Smooth muscle cell (in vitro differentiated cells): ENCODE measurements at regions not wholly inside any gene's neighbourhood (a gene's known extent, or its start where the extent isn't known, plus 50 kb on each side); places are given as distances from the start of the nearest gene placed in this dataset.

Experiments
- DNase-seq: peaks from one replicate; lab custom pipeline; 2025; ENCODE audit not compliant: unreplicated experiment; lab: John Stamatoyannopoulos, UW
- H2AFZ ChIP-seq: fragments of 200-600 bp; sonication (generic); 2 replicates; pipeline ENCODE4 v1.6.0; 2016; ENCODE audit warnings: antibody characterized with exemption, low read depth, mild to moderate bottlenecking
- H3F3A ChIP-seq: fragments of 200-600 bp; sonication (generic); 2 replicates; pipeline ENCODE4 v1.6.0; 2017; ENCODE audit warnings: antibody characterized with exemption, low read depth
- H3K27ac ChIP-seq: fragments of 200-600 bp; sonication (generic); 2 replicates; pipeline ENCODE4 v1.5.1; 2016; ENCODE audit warnings: low read depth, mild to moderate bottlenecking
- H3K27me3 ChIP-seq: fragments of 200-600 bp; sonication (generic); 2 replicates; pipeline ENCODE4 v1.6.1; 2016; ENCODE audit warnings: low read depth, mild to moderate bottlenecking
- H3K36me3 ChIP-seq: fragments of 200-600 bp; sonication (generic); 2 replicates; pipeline ENCODE4 v1.5.1; 2016; ENCODE audit warnings: low read depth
- H3K4me1 ChIP-seq: fragments of 200-600 bp; sonication (generic); 2 replicates; pipeline ENCODE4 v1.5.1; 2016; ENCODE audit warnings: low read depth
- H3K4me2 ChIP-seq: fragments of 200-600 bp; sonication (generic); 2 replicates; pipeline ENCODE4 v1.6.0; 2016; ENCODE audit warnings: mild to moderate bottlenecking
- H3K4me3 ChIP-seq: fragments of 200-600 bp; sonication (generic); 2 replicates; pipeline ENCODE4 v1.5.1; 2016; ENCODE audit warnings: mild to moderate bottlenecking
- H3K79me2 ChIP-seq: fragments of 200-600 bp; sonication (generic); 2 replicates; pipeline ENCODE4 v1.6.0; 2016; ENCODE audit warnings: low read depth, mild to moderate bottlenecking
- H3K9ac ChIP-seq: fragments of 200-600 bp; sonication (generic); 2 replicates; pipeline ENCODE4 v1.6.0; 2016; ENCODE audit warnings: low read depth
- H3K9me3 ChIP-seq: fragments of 200-600 bp; sonication (generic); replicated peaks from 2 replicates; pipeline ENCODE4 v1.5.1; 2016; ENCODE audit warnings: low read depth
- H4K20me1 ChIP-seq: fragments of 200-600 bp; sonication (generic); 2 replicates; pipeline ENCODE4 v1.6.0; 2016; ENCODE audit warnings: low read depth
- WGBS: methylation state at CpG from one replicate; pipeline ENCODE4 v1.1.7; 2016; ENCODE audit warnings: low lambda C conversion rate; 5-methylcytosine and 5-hydroxymethylcytosine counted together
- TF ChIP-seq, protein P1 (sequence below): fragments of 200-600 bp; sonication (generic); IDR thresholded peaks from 2 replicates; pipeline ENCODE4 v1.5.1; 2017; ENCODE audit warnings: borderline replicate concordance, mild to moderate bottlenecking, antibody characterized with exemption; ENCODE audit not compliant: insufficient read depth, poor library complexity, severe bottlenecking

DNA sequence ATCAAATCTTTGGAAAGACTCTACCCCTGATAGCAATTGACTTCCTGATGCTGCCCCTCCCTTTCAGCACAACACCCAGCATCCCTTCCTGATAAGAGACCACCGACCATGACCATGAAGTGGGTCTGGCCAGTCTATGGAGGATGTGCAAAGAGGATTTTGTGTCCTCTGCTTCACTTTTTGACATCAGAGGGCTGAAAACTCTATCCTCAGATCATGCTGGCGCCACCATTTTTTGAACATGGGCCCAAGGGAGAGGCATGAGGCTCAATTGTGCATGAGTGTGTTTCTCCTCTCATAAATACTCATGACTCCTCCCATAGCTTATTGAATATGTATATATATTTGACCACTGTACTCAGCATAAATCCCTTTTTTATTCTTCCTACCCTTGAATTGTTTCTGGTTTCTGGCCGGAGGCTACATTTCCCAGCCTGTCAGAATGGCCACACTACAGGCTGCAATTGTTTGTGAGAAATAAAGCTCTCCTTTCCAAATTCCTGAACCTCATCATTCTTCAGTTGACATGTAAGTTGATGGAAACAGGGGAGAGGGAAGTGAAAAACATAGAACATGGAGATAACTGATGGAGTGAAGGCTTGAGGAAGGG, 314.1 kb downstream of the MYCN start:
- H3K27ac ChIP-seq: no peak overlapping the region
- H2AFZ ChIP-seq: no peak overlapping the region
- H3F3A ChIP-seq: no peaks in the 10 kb centered on the region
- H3K4me2 ChIP-seq: no peak overlapping the region
- WGBS: 57% methylated on average over 3 of the region's 3 CpGs
- no peaks in the 10 kb centered on the region for H3K27me3 ChIP-seq
- no peak overlapping the region for H3K9ac ChIP-seq
- H3K9me3 ChIP-seq: no peaks in the 10 kb centered on the region
- no peak for DNase-seq
- no peak overlapping the region for H3K4me3 ChIP-seq
- TF ChIP-seq, protein P1, sequence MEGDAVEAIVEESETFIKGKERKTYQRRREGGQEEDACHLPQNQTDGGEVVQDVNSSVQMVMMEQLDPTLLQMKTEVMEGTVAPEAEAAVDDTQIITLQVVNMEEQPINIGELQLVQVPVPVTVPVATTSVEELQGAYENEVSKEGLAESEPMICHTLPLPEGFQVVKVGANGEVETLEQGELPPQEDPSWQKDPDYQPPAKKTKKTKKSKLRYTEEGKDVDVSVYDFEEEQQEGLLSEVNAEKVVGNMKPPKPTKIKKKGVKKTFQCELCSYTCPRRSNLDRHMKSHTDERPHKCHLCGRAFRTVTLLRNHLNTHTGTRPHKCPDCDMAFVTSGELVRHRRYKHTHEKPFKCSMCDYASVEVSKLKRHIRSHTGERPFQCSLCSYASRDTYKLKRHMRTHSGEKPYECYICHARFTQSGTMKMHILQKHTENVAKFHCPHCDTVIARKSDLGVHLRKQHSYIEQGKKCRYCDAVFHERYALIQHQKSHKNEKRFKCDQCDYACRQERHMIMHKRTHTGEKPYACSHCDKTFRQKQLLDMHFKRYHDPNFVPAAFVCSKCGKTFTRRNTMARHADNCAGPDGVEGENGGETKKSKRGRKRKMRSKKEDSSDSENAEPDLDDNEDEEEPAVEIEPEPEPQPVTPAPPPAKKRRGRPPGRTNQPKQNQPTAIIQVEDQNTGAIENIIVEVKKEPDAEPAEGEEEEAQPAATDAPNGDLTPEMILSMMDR: no peak
- H3K4me1 ChIP-seq: peaks cover 4% of the 10 kb centered on the region
- H4K20me1 ChIP-seq: no peaks in the 10 kb centered on the region
- H3K36me3 ChIP-seq: no peaks in the 10 kb centered on the region
- no peaks in the 10 kb centered on the region for H3K79me2 ChIP-seq

DNA sequence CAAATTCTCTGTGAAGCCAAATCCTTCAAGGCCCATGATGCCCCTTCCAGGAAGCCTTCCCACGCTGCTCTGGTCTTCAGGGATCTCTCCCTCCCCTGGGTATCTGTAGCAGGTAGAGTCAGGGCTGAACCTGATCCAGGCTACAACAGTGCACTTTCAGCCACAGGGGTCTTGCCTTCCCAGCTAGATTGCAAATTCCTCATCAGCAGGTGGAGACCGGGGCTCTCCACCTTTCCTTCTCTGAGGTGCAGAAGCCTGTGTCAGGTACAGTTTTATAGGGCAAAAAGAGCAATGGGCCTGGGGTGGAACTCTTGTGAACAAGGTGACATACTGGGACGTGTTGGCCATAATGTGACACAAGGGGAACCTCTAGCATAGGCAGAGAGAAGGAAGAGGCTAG, 312.9 kb downstream of the MYCN start:
- Histone ChIP-seq H3K79me2 (no peaks in the 10 kb centered on the region), H3K36me3 (no peaks in the 10 kb centered on the region), H3K4me1 (peaks cover under 1% of the 10 kb centered on the region), H3K4me3 (no peak overlapping the region), H3K4me2 (no peak overlapping the region), H3K27ac (no peak overlapping the region), H4K20me1 (no peaks in the 10 kb centered on the region), H3K9ac (no peak overlapping the region), H2AFZ (no peak overlapping the region), H3K9me3 (no peaks in the 10 kb centered on the region), H3K27me3 (no peaks in the 10 kb centered on the region), H3F3A (no peaks in the 10 kb centered on the region)
- WGBS: 80% methylated on average over 3 of the region's 3 CpGs
- TF ChIP-seq, protein P1: no peak
- no peak for DNase-seq

DNA sequence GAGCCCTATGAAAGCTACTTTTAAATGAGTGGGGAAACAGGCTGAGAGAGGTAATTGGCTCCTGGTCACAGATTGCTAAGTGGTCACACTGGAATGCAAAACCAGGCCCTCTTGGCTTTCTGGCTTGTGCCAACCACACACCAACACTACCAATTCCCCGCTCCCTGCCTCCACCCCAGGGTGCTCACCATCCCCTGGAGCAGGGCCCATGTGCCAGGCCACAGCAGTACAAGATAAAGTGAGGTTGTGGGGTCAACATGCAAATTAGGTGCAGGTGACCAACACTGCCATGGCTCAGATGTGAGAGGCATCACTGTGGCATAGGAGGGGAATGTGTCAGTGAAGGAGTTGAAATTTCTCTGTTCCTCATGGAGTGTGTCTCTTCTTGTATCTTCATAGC, 312.5 kb downstream of the MYCN start:
- no peaks in the 10 kb centered on the region for H3F3A ChIP-seq
- TF ChIP-seq, protein P1: no peak
- no peaks in the 10 kb centered on the region for H4K20me1 ChIP-seq
- H3K4me3 ChIP-seq: no peak overlapping the region
- H3K4me1 ChIP-seq: no peaks in the 10 kb centered on the region
- H2AFZ ChIP-seq: no peak overlapping the region
- no peaks in the 10 kb centered on the region for H3K27me3 ChIP-seq
- H3K4me2 ChIP-seq: no peak overlapping the region
- no peak overlapping the region for H3K27ac ChIP-seq
- DNase-seq: no peak
- H3K9ac ChIP-seq: no peak overlapping the region
- WGBS: 100% methylated on average over 1 of the region's 1 CpG
- H3K9me3 ChIP-seq: no peaks in the 10 kb centered on the region
- no peaks in the 10 kb centered on the region for H3K79me2 ChIP-seq
- no peaks in the 10 kb centered on the region for H3K36me3 ChIP-seq

DNA sequence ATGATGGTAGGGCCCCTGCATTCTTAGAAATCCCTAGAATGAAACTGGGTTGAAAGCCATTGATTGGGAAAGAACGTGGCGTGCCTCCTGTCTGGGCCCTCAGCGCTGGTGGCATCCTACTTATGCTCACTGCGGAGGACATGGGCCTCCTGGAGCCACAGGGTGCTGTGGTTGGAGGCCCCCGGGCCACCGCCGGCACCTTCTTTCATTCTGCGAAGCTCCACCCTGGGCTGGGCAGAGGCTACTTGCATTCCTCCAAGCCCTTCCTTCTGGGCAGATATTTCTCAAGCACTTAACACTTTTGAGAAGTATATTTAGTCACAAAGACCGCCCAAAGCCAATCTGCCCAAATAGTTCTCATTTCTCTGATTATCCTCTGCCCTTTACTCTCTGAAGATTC, 311.9 kb downstream of the MYCN start:
- TF ChIP-seq, protein P1: no peak
- Histone ChIP-seq H3K36me3 (no peaks in the 10 kb centered on the region), H3K4me1 (no peaks in the 10 kb centered on the region), H3F3A (no peaks in the 10 kb centered on the region), H3K4me3 (no peak overlapping the region), H3K4me2 (no peak overlapping the region), H3K27ac (no peak overlapping the region), H2AFZ (no peak overlapping the region), H3K9me3 (no peaks in the 10 kb centered on the region), H4K20me1 (no peaks in the 10 kb centered on the region), H3K9ac (no peak overlapping the region), H3K27me3 (no peaks in the 10 kb centered on the region), H3K79me2 (no peaks in the 10 kb centered on the region)
- WGBS: 84% methylated on average over 9 of the region's 9 CpGs
- no peak for DNase-seq
